ENCODE measurements at regions not wholly inside any gene's neighbourhood (a gene's known extent, or its start where the extent isn't known, plus 50 kb on each side); places are given as distances from the start of the nearest gene placed in this dataset.
"Not testable (repeated sequence)": the region's sequence is repeated elsewhere in the genome, so short reads cannot be mapped to it uniquely, and the experiment has no call there.

DNA sequence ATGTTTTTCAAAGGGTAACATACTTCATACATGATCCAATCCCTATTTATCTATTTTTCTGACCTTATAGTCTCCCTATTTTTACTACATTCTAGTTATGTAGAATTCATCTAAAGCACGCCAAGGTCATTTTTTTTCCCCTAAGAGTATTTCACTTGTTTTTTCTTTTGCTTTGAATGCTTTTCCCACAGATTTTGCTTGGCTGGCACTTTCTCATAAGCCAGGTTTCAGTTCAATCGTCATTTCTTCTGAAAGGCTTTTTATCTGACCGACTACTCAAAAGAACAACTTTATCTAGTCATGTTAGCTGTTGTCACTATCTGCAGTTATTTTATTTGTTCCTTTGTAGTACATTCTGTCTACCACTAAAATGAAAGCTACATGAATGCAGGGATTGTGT, 1274.6 kb downstream of the REEP3 start:
- DNase-seq, result no peak

DNA sequence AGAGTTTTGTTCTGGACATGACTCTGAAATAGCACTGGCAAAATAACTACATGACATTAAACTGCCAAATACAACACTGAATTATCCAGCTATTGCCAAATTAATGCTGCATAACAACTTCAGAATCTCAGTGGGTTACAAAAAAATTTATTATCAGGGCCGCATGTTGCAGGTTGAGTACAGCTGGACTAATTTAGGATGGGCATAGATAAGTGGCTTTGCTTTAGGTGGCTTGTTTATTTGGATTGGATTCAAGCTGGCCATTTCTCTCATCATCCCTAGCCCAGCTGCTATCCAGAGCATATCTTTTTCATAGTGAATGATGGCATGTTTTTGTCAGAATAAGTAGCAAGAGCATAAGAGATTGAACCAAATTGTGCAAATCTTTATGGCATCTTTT, 1277.1 kb downstream of the REEP3 start:
- no peak for DNase-seq

DNA sequence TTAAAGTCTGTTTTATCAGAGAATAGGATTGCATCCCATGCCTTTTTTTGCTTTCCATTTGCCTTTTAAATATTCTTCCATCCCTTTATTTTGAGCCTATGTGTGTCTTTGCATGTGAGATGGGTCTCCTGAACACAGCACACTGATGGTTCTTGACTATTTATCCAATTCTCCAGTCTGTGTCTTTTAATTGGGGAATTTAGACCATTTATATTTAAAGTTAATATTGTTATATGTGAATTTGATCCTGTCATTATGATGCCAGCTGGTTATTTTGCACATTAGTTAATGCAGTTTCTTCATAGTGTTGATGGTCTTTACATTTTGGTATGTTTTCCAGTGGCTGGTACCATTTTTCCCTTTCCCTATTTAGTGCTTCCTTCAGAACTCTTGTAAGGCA, 1287.0 kb downstream of the REEP3 start:
- not testable (repeated sequence) for DNase-seq

DNA sequence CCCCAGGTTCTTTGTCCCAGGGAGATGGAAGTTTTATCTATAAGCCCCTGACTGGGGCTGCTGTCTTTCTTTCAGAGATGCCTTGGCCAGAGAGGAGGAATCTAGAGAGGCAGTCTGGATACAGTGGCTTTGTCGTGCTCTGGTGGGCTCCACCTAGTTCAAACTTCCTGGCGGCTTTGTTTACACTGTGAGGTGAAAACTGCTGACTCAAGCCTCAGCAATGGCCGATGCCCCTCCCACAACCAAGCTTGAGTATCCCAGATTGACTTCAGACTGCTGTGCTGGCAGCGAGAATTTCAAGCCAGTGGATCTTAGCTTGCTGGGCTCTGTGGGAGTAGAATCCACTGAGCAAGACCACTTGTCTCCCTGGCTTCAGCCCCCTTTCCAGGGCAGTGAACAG, 1288.8 kb downstream of the REEP3 start:
- not testable (repeated sequence) for DNase-seq

DNA sequence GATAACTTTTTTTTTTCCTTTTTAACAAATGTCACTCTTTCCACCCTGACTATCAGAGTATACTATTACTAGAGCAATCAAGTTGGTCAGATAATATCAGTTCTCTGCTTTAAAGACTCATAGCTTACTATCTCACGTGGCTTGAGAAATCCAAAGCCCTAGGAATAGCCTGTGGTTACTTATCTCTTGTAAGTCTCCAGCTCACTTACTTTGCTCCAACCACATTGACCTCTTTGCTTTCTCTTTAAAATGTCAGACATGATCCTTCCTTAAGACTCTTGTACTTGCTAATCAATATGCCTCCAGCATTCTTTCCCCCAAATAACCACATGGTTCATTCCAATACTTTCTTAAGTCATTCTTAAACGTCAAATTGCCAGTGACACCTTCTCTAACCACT, 1292.2 kb downstream of the REEP3 start:
- DNase-seq, result no peak

DNA sequence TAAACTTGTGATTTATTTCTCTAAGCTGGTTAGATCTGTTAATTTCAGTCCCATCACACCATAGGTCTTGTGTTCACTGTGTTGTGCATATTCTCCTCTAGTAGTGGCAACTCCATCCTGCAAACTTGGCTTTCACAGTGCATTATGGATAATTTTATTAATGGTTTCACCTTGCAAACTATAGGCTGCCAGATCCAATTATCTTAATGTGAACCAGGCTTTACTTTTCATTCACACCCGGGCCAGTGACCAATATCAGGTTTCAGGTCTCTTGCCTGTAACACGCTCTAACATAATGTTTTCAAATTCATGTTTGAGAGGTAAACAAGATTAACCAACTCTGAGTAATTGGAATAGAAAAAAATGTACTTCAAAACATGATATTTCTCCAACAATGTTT, 1293.0 kb downstream of the REEP3 start:
- DNase-seq, result no peak

DNA sequence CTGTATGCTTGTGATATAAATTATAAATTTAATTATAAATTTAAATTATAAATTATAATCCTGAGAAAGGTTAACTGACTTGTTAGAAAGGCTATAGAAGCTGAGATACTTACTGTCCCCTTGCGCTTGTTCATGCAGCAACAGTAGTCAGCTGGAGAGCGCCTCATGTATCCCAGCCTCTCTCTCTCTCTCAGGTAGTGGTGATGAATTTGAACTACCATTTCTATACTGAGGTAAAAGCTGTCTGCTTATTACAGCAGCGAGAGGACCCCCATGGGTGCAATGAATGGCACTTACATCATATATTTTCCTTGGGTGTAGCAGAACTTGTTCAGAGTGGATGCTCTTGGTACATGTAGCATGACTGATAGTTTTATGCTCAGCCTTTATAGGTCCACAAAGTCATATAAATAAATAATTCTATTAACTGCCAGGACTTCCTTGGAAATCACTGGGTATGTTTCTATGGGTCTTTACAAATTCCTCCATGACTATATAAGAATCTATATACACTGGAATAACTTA, 1308.7 kb downstream of the REEP3 start:
- no peak for DNase-seq

DNA sequence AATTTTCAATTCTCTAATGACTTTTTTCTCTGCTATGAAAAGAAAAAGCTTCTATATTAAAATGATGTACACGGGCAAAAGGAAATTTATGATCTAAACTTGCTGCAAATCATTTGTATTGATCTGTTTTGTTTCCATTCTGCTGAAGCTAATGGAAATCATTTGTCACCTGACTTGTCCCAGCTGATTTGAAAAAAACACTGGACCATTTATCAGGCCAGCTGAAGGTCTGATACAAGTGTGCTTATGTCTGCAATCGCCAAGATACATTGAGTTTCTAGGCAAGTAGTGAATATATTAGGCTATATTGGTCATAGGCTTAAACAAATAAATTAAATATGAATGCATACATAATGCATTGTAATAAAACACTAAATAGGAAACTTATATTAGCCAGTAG, 1309.7 kb downstream of the REEP3 start:
- no peak for DNase-seq

DNA sequence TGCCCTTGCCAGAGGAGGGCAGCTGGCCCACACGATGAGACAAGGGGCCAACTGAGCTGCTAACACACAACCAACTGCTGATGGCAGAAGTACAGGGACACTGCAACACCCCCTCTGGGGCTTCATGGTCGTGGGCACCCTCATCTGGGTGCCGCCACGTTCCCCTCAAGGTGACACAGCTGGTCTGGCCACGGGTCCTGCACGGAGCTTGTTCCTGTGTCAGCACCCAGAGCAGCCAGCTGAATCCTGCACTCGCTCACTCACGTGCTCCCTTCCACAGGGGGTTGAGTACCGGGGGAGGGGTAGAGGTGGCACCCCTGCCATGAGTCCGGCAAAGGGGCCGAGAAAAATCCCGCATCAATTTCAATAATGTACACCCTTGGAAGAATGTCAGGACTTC, 1319.1 kb downstream of the REEP3 start:
- DNase-seq, result no peak

DNA sequence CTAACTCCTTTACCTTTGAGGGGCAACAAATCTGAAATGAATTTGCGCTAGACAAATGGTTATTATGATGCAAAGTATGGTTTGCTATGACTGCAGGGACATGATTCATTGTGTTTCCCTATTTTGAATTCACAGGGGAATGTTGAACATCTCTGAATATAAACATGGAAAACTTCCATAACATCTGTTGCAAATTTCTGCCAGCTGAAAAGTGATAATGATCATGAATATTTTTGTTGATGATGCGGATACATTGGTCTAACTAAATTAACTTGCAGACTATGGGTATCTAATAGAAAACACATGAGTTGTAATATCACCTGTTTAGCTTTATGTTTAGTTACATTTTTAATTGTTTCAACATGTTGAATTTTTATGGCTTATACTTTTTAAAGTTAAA, 1325.5 kb downstream of the REEP3 start:
- DNase-seq, result no peak

DNA sequence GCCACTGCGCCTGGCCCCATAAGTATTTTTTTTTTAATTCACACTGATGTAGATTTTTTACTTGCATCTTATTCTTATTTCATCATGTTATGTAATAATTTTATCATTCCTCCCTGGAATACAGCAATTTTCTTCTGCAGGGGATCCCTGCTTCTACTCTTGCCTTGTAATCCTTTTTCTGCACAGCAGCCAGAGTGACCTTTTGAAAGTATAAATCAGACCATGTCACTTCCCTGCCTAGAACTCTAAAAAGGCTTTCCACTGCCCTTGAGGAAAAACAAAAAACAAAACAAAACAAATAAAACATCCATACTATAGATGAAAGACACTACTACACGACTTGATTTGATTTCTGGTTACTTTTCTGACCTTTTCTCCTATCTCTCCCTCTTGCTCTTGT, 1334.7 kb downstream of the REEP3 start:
- no peak for DNase-seq

DNA sequence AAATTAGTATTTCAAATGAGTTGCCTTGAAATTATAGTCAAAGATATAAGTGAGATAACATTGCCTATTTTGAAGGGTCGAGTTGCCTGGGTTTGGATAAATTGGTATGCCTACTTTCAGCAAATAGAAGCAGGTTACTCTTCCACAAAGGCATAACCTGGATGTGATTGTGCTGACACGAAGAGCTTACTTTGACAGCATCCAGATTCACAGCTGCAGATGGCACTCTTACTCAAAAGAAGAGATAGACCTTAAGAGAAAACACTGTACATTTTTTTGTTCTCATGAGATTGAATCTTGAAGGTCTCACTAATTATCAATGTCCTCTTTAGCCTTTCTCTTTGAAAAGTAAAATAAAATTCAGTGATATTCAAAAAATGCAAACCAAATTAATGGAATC, 1338.7 kb downstream of the REEP3 start:
- no peak for DNase-seq

DNA sequence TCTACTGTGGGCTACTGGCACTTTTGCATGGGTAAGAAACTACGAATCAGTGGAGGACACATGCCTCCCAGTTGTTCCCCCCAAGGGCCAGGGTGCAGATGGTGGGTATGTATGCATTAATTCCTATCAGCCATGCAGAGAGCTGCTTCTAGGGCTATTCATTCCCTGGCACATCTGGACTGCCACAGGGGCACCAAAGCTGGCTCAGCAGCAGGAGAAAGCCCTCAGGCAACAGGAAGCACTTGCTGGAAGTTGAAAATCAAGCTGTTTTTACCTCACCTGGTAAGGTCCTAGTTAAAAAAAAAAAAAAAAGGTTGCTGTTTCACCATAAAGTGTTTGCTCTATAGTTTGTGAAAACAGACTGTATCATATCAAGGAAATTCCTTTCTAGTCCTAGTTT, 1342.6 kb downstream of the REEP3 start:
- DNase-seq, result no peak

DNA sequence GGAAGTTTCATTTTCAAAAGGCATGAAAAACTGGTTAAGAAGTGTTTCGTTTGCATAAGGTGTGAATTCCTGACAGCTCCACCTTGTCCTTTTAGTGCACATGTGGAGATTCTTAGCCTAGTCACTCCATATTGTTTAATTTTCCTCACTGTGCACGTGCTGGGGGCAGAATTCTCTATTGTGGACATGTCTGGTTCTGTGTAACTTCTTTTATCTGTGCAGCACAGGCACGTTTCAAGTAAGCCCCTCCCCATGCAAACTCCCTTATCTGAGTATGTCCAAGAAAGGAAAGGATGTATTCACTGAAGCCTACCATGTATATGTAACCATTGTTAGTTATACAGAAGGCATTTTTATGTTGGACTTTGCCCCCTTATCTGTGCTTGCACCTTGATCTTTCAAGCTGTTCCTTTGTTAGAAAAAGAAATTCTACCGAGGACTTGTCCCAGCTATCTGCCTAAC, 1346.3 kb downstream of the REEP3 start:
- DNase-seq, result no peak

DNA sequence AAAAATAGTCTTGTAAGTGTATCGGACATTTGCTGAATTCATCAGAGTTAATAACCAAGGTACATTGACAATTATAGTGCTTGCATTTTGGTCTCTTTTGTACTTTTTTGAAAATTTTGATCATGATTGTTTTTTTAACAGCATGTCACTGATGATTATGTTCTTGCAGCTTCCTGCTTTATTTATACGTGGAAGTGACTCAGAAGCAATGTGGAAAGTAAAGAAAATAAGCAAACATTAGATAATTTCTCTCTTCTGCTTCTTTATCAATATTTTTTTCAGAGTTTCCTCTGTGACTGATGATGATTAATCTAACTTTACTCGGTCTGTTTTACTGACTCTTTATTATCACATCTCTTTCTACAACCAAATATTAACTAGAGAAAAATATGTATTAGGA, 1351.9 kb downstream of the REEP3 start:
- DNase-seq, result no peak

DNA sequence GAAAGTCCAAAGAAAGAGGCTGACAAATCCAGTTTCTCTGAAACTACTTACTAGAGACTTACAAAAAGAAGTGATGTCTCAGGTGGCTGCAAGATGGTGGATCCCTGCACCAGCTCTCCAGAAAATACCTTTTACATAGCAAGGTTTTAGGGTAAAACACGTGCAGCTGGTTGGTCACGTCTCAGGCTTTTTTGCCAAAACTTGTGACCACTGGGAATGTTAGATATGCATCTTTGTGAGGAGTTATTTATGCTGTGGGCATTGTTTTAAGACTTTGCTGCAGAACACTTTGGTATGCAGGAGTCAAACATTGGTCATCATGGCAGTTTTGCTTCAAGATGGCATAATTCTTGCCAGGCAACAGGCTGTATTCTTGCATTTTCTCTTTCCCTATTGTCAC, 1352.8 kb downstream of the REEP3 start:
- no peak for DNase-seq

DNA sequence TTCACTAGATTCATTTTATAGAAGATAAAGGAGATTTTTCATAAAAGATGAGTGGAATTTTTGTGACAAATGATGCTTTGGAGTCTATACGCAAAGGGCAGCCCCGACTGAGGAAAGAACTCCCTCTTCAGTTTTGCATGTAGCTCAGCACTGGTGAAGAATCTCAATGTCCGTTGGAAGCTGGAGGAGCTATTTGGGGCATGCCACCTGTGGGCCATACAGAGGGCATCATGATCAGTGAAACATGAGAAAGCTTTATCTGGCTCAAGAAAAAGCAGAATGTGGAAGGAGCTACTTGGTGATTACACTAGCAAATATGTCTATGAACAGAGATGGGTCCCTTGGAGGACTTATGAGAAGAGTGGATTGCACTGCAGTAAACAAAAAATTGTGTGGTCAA, 1359.3 kb downstream of the REEP3 start:
- DNase-seq, result no peak

DNA sequence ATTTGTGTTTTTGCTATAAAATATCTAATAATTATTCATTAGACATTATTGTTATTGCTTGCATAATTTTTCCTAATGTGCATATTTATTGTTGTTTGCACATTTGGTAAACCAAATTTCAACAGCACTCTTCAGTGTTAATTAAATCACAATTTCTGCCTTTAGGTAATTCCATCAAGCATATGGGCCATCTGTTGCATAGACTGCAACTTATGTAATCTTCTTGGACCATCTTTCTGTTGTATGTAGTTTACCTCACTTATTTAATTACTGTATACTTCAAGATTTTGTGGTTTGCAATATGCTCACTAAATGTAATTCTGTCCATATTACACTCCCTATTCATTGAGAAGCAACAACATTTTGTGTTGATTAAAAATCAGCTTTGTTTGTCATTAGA, 1360.1 kb downstream of the REEP3 start:
- DNase-seq, result no peak

DNA sequence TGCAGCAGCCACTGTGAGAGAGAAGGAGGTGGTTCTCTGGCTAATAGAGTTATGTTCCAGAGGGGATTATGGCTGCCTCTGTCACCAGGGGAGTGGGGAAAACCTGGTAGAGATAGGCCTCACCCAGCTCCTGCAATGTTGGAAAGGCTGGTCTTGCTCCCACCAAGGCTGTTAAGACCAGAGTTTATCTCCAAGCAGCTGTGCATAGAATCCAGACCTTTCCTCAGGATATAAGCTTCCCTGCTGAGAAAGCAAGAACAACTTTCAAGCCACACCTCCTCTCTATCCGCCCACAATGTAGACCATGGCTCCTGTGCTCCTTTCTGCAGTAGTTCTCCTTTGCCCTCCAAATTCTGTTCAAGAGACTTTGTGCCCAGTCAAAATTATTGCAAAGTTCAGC, 1375.4 kb downstream of the REEP3 start:
- DNase-seq, result no peak

DNA sequence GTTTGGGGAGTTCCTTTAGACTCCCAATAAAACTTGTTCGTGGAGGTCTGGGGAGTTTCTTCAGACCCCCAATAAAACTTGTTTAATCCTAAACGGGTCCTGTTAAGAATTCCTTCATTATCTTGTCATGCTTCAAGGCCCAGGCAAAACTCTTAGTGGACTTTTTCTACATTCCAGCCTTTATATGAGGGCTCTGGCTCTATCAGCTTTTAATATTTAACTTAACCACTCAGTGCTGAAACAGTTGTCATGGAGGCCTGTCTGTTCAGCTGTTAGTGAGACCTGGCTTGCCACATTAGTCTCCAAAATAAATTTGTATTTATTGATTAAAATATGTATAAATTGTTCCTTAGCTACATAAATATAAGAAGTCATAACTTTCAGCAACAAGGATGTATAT, 1385.1 kb downstream of the REEP3 start:
- DNase-seq, result not testable (repeated sequence)

DNA sequence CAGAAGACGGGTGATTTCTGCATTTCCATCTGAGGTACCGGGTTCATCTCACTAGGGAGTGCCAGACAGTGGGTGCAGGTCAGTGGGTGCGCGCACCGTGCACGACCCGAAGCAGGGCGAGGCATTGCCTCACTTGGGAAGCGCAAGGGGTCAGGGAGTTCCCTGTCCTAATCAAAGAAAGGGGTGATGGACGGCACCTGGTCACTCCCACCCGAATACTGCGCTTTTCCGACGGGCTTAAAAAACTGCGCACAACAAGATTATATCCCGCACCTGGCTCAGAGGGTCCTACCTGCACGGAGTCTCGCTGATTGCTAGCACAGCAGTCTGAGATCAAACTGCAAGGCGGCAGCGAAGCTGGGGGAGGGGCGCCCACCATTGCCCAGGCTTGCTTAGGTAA, 1403.1 kb downstream of the REEP3 start:
- not testable (repeated sequence) for DNase-seq

DNA sequence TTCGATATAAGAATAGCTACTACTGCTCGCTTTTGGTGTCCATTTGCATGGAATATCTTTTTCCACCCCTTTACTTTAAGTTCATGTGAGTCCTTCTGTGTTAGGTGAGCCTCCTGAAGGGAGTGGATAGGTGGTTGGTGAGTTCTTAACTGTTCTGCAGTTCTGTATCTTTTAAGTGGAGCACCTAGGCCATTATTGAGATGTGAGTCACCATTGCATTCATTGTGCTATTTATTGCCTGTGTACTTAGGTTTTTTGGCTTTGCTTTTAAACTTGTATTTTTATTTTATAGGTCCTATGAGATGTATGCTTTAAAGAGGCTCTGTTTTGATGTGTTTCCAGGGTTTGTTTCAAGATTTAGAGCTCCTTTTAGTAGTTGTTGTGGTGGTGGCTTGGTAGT, 1430.8 kb downstream of the REEP3 start:
- no peak for DNase-seq

DNA sequence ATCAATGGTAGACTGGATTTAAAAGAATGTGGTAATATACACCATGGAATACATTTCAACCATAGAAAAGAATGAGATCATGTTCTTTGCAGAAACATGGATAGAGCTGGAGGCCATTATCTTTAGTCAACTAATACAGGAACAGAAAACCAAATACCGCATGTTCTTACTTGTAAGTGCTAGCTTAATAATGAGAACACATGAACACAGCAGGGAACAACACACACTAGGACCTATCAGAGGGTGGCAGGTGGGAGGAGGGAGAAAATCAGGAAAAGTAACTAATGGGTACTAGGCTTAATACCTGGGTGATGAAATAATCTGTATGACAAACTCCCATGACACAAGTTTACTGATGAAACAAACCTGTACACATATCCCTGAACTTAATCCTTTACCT, 1435.2 kb downstream of the REEP3 start:
- DNase-seq, result no peak

DNA sequence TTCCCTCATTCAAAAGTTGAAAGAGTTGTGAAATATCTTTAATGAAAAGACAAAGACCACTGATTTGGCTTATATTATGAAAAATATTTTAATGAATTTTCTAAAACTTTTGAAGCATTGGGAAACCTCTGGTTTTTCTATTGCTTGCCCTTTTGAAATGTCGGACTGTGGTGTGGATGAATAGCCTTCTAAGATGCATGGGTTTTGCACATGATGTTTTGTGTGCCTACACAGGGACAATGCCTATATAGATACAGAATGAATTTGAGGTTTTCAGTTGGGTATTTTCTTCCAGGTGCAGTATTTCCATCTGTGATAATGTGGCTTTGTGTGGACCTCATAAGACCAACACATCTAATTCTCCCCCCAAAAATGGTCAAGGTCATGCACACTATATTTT, 1437.9 kb downstream of the REEP3 start:
- DNase-seq, result no peak

DNA sequence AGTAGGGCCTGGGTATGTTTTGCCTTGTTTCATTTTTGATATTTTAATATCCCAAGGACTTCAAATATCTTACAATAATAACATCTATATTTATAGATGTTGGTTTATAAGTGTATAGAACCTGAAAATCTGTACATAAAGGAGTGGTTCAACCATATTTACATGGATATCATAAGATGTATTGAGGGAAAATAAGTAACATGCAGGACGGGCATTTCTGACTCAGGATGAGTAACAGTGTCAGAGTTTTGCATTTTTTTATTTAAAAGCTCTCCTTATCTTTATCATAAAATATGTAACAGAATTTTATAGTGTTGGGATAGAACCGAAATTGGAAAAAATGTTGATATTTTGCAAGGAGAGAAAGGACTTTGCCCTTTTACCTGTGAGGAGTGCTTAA, 1438.7 kb downstream of the REEP3 start:
- DNase-seq, result no peak

DNA sequence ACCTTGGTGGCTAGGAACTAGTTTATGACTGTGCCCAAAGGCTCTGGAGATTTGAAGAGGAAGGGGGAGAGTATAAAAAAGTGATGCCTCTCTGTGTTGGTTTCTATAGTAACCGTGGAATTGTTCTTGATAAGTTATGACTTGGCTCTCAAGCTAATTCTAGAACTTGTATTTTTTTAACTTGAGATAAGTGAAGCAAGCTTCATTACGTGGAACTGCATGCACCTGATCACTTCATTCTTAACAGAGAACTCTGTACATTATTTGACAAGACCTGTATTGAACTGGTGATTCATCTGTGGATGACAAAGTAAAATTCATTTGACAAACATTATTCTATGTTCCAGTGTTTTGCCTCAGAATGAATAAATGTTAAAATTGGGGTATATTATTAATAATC, 1452.2 kb downstream of the REEP3 start:
- DNase-seq, result no peak
